A673 (cell line): ENCODE measurements at regions not wholly inside any gene's neighbourhood (a gene's known extent, or its start where the extent isn't known, plus 50 kb on each side); places are given as distances from the start of the nearest gene placed in this dataset.

ENCODE experiments used
- CTCF ChIP-seq: fragments of 300-800, 200-600 bp; sonication (generic); conservative IDR thresholded peaks from 2 replicates; pipeline ENCODE4 v1.5.1; 2017; ENCODE audit warnings: low read depth, mild to moderate bottlenecking, antibody characterized with exemption, low read length, moderate library complexity, mixed read lengths
- EZH2 ChIP-seq: fragments of 200-600 bp; sonication (generic); IDR thresholded peaks from 2 replicates; pipeline ENCODE4 v1.6.1; 2017; ENCODE audit warnings: borderline replicate concordance, low read depth, mild to moderate bottlenecking, mixed read lengths, antibody characterized with exemption, low read length; ENCODE audit not compliant: poor library complexity, severe bottlenecking

GRCh38 chr9:109856785-109857184 is 76.8 kb downstream of the PALM2AKAP2 start:
- TF ChIP-seq CTCF (no peak), EZH2 (no peak)
